HUES48 (cell line): ENCODE measurements at regions not wholly inside any gene's neighbourhood (a gene's known extent, or its start where the extent isn't known, plus 50 kb on each side); places are given as distances from the start of the nearest gene placed in this dataset.

Experiments
- H3K27ac ChIP-seq: one replicate; pipeline ENCODE4 v1.7.0; 2013; ENCODE audit warnings: low read depth, low read length, inconsistent platforms
- H3K27me3 ChIP-seq: 2 replicates; pipeline ENCODE4 v1.6.1; 2013; ENCODE audit warnings: mild to moderate bottlenecking, low read length; ENCODE audit not compliant: control insufficient read depth, insufficient read depth
- H3K36me3 ChIP-seq: 2 replicates; pipeline ENCODE4 v1.6.1; 2013; ENCODE audit warnings: low read length; ENCODE audit not compliant: control insufficient read depth, insufficient read depth
- H3K4me1 ChIP-seq: 2 replicates; pipeline ENCODE4 v1.6.1; 2013; ENCODE audit warnings: mild to moderate bottlenecking, low read length; ENCODE audit not compliant: control insufficient read depth, insufficient read depth
- H3K4me3 ChIP-seq: 2 replicates; pipeline ENCODE4 v1.5.1; 2013; ENCODE audit warnings: mild to moderate bottlenecking, low read depth, low read length
- H3K9ac ChIP-seq: 2 replicates; pipeline ENCODE4 v1.6.1; 2013; ENCODE audit warnings: mild to moderate bottlenecking, low read depth, low read length, moderate library complexity
- H3K9me3 ChIP-seq: 2 replicates; pipeline ENCODE4 v1.6.1; 2013; ENCODE audit warnings: low read length; ENCODE audit not compliant: control insufficient read depth, insufficient read depth

DNA sequence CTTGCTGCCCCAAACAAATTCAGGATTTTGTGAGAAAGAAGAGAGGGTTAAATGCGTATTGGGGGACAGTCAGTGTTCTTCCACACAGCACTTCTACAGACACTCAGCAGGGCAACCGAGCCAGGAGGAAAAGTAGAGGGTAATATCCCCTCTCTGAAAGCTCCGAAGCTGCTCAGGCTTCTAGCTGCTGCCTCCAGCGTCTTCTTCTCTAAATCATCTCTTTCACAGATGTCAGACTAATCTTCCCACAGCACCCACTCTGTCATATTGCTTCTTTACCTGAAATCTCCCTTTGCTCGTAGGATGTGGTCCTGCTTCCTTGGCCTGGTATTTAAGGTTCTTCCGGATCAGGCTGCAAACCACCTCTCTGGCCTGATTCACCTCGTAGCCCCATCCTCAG, 117.6 kb upstream of the HAAO start:
- Histone ChIP-seq H3K4me1 (peaks cover 16% of the 10 kb centered on the region; the same call in 1 of the 2 replicates), H3K9ac (no peak overlapping the region), H3K36me3 (no peaks in the 10 kb centered on the region), H3K4me3 (no peak overlapping the region), H3K27me3 (no peaks in the 10 kb centered on the region), H3K9me3 (no peaks in the 10 kb centered on the region), H3K27ac (no peak overlapping the region)

DNA sequence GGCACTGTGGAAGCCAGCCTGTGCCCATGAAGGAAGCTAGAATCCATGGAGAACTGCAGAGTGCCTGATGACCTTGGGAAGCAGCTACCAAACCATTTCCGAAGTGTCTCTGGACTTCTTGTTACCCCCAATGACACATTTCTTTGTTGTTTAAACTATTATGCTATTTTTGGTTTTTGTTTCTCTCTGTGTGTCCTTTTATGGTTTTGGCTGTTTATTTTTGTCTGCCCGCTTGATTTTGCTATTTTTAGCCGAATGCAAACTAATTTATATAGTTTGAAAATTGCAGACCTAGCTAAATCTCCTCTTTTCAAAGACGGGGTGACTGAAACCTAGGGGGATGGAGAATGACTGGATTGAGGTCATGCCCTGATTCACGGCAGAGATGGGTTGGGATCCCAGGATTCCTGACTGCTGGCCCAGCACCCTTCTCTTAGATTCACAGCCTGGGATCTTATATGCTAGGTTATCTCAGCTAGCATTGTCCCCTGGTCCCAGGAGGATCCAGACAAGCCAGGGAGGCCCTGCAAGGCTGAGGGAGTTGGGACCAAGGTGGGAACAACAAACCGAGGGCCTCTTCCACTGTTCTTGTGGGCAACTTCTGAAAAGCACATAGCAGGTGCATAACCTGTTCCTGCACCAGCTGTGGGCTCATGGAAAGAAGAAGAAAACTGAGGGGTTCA, 116.3 kb upstream of the HAAO start:
- no peak overlapping the region for H3K9ac ChIP-seq
- H3K36me3 ChIP-seq: no peaks in the 10 kb centered on the region
- H3K4me3 ChIP-seq: no peak overlapping the region
- H3K27ac ChIP-seq: no peak overlapping the region
- H3K9me3 ChIP-seq: no peaks in the 10 kb centered on the region
- no peaks in the 10 kb centered on the region for H3K27me3 ChIP-seq
- H3K4me1 ChIP-seq: peaks cover 16% of the 10 kb centered on the region; the same call in 1 of the 2 replicates

DNA sequence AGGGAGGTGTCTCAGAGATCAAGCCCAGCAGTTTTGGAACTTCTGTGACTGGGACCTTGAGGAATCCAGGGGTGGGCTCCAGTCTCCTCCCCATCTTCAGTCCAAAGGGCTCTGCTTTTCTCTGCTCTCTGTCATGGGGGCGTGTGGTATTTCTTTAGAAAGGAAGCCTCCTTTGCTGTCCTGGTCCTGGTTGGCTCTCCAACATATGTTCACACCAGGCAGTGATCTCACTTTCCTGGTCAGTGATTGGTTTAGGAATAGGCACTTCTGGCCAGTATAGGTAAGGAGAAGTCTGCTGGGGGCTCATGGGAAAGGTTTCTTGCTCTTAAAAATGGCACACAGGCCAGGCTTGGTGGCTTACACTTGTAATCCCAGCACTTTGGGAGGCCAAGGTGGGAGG, 115.5 kb upstream of the HAAO start:
- Histone ChIP-seq H3K27me3 (no peaks in the 10 kb centered on the region), H3K9ac (no peak overlapping the region), H3K36me3 (no peaks in the 10 kb centered on the region), H3K9me3 (no peaks in the 10 kb centered on the region), H3K27ac (no peak overlapping the region), H3K4me1 (peaks cover 16% of the 10 kb centered on the region; the same call in 1 of the 2 replicates), H3K4me3 (no peak overlapping the region)

DNA sequence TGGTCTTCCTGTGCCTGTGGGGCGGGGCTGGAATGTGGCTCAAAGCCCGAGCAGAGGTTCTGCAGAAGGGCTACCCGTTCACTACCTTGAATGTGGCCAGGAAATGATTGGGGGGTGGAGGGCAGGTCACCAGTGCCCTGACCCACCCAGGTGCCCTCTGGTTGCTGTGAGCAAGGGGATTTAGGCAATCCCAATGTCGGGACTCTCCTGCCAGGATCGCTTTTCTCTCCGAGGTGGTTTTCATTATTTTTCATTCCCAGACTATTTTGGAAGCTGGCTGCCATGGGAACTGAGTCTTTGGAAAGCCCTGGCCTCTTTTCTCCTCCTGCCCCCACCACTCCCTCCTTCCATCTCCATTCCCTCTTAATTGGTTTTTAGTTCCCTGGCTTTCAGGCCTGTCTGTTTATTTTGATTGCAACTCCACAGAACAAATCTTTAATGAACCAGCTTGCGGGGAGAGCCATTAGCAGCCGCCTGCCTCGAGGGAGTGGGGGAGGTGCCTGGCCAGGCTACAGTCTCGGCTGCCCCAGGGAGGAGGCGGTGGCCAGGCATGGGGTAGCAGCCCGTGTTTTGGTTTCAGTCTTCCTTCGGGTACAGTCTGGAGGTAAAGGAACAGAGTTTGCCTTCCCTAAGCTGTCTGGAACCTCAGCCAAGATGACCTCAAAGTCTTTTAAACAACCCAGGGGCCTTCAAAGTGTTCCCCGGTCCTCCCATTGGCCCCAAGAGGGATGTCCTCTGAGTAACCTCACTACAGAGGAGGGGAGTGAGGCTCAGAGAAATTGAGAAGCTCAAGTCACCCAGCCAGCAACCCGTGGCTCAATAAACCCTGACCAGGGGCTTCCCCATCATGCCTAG, 114.4 kb upstream of the HAAO start:
- H3K9ac ChIP-seq: no peak overlapping the region

DNA sequence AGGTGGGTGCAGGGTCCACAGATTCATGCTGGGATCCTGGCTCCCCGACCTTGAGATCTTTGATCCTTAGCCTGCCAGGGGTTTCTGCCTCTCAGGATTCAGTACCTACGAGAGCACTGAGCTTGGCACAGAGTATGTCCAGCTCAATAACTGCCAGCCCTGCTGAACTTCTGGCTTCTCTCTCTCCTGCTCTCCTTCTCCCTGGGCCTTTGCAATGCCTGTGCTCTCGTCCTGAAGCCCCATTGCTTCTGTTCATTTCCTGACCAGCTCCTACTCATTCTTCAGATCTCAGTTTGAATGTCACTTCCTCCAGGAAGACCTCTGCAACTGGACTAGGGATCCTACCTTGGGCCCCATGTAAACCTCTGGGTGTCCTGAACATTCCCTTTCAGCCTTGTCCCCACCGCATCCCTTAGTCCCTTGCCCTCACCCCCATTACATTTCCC, 113.8 kb upstream of the HAAO start:
- H3K4me1 ChIP-seq: peaks cover 16% of the 10 kb centered on the region; the same call in 1 of the 2 replicates
- H3K27me3 ChIP-seq: no peaks in the 10 kb centered on the region
- no peak overlapping the region for H3K4me3 ChIP-seq
- H3K9ac ChIP-seq: no peak overlapping the region
- no peak overlapping the region for H3K27ac ChIP-seq
- no peaks in the 10 kb centered on the region for H3K9me3 ChIP-seq
- no peaks in the 10 kb centered on the region for H3K36me3 ChIP-seq

More for the DNA sequence above, 114.4 kb upstream of the HAAO start:
- Histone ChIP-seq H3K27me3 (no peaks in the 10 kb centered on the region), H3K36me3 (no peaks in the 10 kb centered on the region), H3K27ac (no peak overlapping the region), H3K4me1 (peaks cover 16% of the 10 kb centered on the region; the same call in 1 of the 2 replicates), H3K9me3 (no peaks in the 10 kb centered on the region), H3K4me3 (no peak overlapping the region)

DNA sequence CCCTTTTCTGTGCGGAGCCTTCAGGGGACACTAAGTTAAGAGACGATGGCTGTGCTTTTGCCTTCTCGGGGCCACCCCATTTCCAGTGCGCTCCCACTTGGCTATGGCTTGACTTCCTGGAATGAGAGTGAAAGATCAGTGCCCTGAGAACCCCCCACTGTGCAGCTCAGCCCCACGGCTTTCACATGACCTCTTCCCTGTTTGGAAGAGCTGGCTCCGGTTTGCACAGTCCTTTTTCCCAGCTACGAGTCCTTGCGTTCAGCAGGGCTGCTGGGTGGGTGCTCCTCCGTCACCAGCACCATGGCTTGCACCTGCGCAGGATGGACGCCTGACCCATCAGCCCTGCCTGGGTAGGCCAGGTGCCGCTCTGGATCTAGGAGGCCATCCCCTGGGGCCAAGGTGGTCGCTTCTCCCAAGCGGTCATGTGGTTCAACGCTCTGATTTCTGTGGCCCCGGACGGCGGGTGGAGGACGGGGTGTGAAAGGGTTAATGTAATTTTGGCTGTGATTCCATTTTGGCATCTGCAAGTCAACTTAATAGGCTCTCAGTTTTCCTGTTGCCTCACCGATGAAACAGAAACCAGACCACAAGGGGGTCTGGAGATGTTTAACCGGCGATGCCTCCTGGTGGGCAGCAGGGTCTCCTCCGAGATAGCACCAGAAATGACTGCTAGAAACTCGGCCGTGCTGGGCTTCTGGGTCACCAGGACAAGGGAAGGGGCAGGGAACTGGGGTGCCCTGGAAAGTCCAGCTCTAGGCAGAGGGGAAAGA, 113.1 kb upstream of the HAAO start:
- no peaks in the 10 kb centered on the region for H3K27me3 ChIP-seq
- H3K9me3 ChIP-seq: no peaks in the 10 kb centered on the region
- H3K4me1 ChIP-seq: peaks cover 16% of the 10 kb centered on the region; the same call in 1 of the 2 replicates
- no peak overlapping the region for H3K9ac ChIP-seq
- no peak overlapping the region for H3K27ac ChIP-seq
- no peaks in the 10 kb centered on the region for H3K36me3 ChIP-seq
- H3K4me3 ChIP-seq: no peak overlapping the region

DNA sequence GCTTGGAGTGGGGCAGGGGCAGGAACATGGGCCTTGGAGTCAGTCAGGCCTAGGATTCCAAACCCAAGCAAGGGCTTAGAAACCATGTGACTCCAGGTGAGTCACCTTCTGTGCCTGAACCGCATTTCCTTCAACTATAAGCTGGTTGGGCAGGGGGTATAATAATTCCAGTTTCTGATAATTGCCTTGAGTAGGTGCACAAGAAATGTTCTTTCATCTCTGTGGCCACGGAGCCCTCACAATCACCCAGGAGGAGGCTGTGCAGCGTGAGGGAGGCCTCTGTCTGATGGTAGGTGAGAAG, 112.1 kb upstream of the HAAO start:
- Histone ChIP-seq H3K27ac (no peak overlapping the region), H3K36me3 (no peaks in the 10 kb centered on the region), H3K9ac (no peak overlapping the region), H3K4me3 (no peak overlapping the region), H3K27me3 (no peaks in the 10 kb centered on the region), H3K4me1 (peaks cover 16% of the 10 kb centered on the region; the same call in 1 of the 2 replicates), H3K9me3 (no peaks in the 10 kb centered on the region)

DNA sequence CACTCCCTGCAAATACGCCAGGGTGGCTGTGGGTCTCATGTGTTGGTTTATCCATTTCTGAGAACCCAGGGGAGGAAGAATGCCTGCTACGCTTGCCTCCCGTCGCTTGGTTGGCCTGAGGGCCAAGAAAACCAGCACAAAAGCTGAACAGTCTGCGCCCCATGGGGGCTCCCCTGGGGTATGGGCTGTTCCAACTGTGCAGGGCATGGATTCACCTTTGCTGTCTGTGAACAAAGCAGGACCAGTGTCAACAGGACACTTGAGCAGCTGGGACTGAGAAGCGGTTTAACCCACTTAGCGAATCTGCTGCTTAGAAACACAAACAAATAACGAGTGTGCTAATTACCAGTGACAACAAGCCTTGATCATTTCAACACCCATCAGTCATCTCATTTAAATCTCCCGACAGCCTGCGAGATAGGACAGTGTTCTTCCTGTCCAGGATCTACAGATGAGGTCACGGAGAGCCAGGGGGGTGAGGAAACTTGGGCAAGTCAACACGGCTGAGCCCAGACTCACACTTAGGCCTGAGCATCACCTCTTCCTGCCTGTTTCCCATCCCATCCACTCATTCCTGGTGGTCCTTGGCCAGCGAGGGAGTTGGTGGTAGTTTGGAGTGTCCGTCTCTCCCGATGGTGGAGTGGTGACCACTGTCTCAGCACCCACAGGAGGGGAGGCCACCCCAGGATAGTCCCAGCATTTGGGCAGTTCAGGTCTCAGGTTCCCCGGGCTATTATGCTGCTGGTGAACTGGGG, 111.6 kb upstream of the HAAO start:
- Histone ChIP-seq H3K27ac (no peak overlapping the region), H3K36me3 (no peaks in the 10 kb centered on the region), H3K4me3 (no peak overlapping the region), H3K9ac (no peak overlapping the region), H3K27me3 (no peaks in the 10 kb centered on the region), H3K9me3 (no peaks in the 10 kb centered on the region), H3K4me1 (peaks cover 16% of the 10 kb centered on the region; the same call in 1 of the 2 replicates)

DNA sequence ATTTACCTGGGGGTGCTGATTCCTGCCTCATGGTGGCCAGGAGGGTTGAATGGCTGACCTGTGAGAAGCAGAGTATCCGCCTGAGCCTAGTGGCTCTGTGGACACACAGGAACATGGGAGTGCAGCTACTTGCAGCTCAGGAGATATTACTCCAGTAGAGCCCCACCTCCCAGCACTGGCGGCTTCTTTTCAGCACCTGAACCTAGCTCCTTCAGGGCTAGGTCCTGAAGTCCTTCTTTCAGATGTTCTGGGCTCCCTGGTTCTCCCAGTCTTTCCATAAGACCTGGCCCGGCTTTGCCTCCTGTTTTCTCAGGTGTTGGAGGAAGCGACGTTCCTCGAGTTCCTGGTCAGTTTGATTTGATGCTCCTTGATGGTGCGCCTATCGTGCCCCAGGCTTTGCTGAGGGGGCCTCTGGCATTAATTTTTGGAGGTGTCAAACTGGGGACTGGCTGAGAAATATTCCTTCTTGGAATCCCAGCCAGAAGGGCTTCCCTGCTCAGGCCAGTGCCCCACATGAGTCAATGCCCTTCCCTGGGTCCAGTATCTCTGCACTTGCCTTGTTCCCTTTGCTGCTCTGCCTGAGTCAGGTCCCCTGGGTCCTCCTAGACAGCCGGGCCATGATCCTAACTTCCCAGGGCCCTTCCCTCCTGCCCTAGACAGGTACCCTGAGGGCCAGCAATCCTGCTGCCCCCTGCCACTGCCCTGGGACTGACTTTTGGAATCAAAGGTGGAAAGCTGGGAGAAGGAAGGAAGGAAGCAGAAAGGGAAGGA, 110.7 kb upstream of the HAAO start:
- Histone ChIP-seq H3K36me3 (no peaks in the 10 kb centered on the region), H3K27me3 (no peaks in the 10 kb centered on the region), H3K27ac (no peak overlapping the region), H3K4me3 (no peak overlapping the region), H3K4me1 (peaks cover 16% of the 10 kb centered on the region; the same call in 1 of the 2 replicates), H3K9ac (no peak overlapping the region), H3K9me3 (no peaks in the 10 kb centered on the region)
